Astrocyte (in vitro differentiated cells and primary cell): ENCODE measurements at regions not wholly inside any gene's neighbourhood (a gene's known extent, or its start where the extent isn't known, plus 50 kb on each side); places are given as distances from the start of the nearest gene placed in this dataset.

Source experiments
- EZH2 ChIP-seq: IDR thresholded peaks from 2 replicates; pipeline ENCODE4 v1.6.1; 2012; ENCODE audit warnings: mild to moderate bottlenecking, low read length, inconsistent platforms; ENCODE audit not compliant: insufficient read depth
- TF ChIP-seq, protein P1 (sequence below): IDR thresholded peaks from 2 replicates; pipeline ENCODE4 v1.5.1; 2011; ENCODE audit warnings: low read depth, mild to moderate bottlenecking, inconsistent platforms, low read length, moderate library complexity; ENCODE audit not compliant: insufficient read depth

DNA sequence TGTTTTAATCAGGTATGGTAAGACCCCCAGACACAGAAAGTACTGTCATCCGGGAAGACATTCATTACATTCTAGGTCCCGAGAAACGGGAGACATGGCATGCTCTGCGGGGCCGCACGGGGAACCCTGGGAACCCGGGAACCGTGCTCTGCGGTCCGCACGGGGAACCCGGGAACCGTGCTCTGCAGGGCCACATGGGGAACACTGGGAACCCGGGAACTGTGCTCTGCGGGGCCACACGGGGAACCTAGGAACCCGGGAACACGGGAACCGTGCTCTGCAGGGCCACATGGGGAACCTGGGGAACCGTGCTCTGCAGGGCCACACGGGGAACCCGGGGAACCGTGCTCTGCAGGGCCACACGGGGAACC lies 165.6 kb upstream of the SULF2 start:
- no peak for TF ChIP-seq EZH2
- TF ChIP-seq, protein P1, sequence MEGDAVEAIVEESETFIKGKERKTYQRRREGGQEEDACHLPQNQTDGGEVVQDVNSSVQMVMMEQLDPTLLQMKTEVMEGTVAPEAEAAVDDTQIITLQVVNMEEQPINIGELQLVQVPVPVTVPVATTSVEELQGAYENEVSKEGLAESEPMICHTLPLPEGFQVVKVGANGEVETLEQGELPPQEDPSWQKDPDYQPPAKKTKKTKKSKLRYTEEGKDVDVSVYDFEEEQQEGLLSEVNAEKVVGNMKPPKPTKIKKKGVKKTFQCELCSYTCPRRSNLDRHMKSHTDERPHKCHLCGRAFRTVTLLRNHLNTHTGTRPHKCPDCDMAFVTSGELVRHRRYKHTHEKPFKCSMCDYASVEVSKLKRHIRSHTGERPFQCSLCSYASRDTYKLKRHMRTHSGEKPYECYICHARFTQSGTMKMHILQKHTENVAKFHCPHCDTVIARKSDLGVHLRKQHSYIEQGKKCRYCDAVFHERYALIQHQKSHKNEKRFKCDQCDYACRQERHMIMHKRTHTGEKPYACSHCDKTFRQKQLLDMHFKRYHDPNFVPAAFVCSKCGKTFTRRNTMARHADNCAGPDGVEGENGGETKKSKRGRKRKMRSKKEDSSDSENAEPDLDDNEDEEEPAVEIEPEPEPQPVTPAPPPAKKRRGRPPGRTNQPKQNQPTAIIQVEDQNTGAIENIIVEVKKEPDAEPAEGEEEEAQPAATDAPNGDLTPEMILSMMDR: no peak
